HFF-Myc (cell line): ENCODE measurements at regions not wholly inside any gene's neighbourhood (a gene's known extent, or its start where the extent isn't known, plus 50 kb on each side); places are given as distances from the start of the nearest gene placed in this dataset.

ENCODE experiments used
- DNase-seq: peaks from one replicate; pipeline ENCODE4 v3.0.0-alpha.2; 2011; ENCODE audit warnings: low read depth; ENCODE audit errors: extremely low read depth
- H3K4me3 ChIP-seq: replicated peaks from 2 replicates; pipeline ENCODE4 v1.5.1; 2011; ENCODE audit warnings: low read depth, mild to moderate bottlenecking, control low read depth, low read length
- CTCF ChIP-seq: IDR thresholded peaks from 2 replicates; pipeline ENCODE4 v1.5.1; 2012; ENCODE audit warnings: mild to moderate bottlenecking, low read depth, low read length, control low read depth; ENCODE audit errors: missing control alignments

GRCh38 chr2:6163932-6164331 lies 471.7 kb downstream of the SOX11 start:
- no peak overlapping the region for H3K4me3 ChIP-seq
- TF ChIP-seq CTCF = no peak
- no peak for DNase-seq

GRCh38 chr2:6164986-6165747 lies 473.0 kb downstream of the SOX11 start:
- H3K4me3 ChIP-seq = no peak overlapping the region
- no peak for TF ChIP-seq CTCF
- no peak for DNase-seq

- DNase-seq = no peak
- H3K4me3 ChIP-seq = no peak overlapping the region
- no peak for TF ChIP-seq CTCF
These were observed 475.5 kb downstream of the SOX11 start for GRCh38 chr2:6167592-6168138.

GRCh38 chr2:6168485-6168884 lies 476.3 kb downstream of the SOX11 start:
- H3K4me3 ChIP-seq = no peak overlapping the region
- no peak for DNase-seq
- no peak for TF ChIP-seq CTCF

- H3K4me3 ChIP-seq = no peak overlapping the region
- DNase-seq = no peak
- no peak for TF ChIP-seq CTCF
These were observed 479.1 kb downstream of the SOX11 start for GRCh38 chr2:6171294-6171693.

GRCh38 chr2:6177811-6178210 lies 485.6 kb downstream of the SOX11 start:
- TF ChIP-seq CTCF = no peak
- no peak for DNase-seq
- no peak overlapping the region for H3K4me3 ChIP-seq

- no peak for TF ChIP-seq CTCF
- H3K4me3 ChIP-seq = no peak overlapping the region
- peak; percentile 50 for DNase-seq
These were observed 489.3 kb downstream of the SOX11 start for GRCh38 chr2:6181525-6181924.
